B cell (primary cell): ENCODE measurements at regions not wholly inside any gene's neighbourhood (a gene's known extent, or its start where the extent isn't known, plus 50 kb on each side); places are given as distances from the start of the nearest gene placed in this dataset.
"Not testable (repeated sequence)": the region's sequence is repeated elsewhere in the genome, so short reads cannot be mapped to it uniquely, and the experiment has no call there.

Source experiments
- EZH2 ChIP-seq: IDR thresholded peaks from 2 replicates; pipeline ENCODE4 v1.6.1; 2012; ENCODE audit warnings: borderline replicate concordance, low read depth, mild to moderate bottlenecking, moderate library complexity, low read length; ENCODE audit not compliant: insufficient read depth, poor library complexity, severe bottlenecking
- TF ChIP-seq, protein P1 (sequence below): fragments of 200-600 bp; IDR thresholded peaks from one replicate; pipeline ENCODE4 v1.8.0; 2022; ENCODE audit warnings: antibody characterized with exemption, mild to moderate bottlenecking

DNA sequence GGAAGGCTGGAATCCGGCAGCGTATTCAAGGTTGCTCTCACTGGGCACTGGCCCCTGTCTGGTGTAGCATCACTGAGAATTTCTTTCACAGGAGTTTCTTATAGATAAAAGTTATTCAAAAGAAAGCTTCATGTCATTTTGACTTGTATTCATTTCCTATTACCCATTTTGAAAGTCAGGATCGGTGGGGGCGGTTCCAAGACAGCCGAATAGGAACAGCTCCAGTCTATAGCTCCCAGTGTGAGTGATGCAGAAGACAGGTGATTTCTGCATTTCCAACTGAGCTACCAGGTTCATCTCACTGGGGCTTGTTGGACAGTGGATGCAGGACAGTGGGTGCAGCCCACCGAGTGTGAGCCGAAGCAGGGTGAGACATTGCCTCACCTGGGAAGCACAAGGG is 51.5 kb upstream of the CDC42EP3 start:
- TF ChIP-seq EZH2, result not testable (repeated sequence)
- TF ChIP-seq, protein P1, sequence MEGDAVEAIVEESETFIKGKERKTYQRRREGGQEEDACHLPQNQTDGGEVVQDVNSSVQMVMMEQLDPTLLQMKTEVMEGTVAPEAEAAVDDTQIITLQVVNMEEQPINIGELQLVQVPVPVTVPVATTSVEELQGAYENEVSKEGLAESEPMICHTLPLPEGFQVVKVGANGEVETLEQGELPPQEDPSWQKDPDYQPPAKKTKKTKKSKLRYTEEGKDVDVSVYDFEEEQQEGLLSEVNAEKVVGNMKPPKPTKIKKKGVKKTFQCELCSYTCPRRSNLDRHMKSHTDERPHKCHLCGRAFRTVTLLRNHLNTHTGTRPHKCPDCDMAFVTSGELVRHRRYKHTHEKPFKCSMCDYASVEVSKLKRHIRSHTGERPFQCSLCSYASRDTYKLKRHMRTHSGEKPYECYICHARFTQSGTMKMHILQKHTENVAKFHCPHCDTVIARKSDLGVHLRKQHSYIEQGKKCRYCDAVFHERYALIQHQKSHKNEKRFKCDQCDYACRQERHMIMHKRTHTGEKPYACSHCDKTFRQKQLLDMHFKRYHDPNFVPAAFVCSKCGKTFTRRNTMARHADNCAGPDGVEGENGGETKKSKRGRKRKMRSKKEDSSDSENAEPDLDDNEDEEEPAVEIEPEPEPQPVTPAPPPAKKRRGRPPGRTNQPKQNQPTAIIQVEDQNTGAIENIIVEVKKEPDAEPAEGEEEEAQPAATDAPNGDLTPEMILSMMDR, result not testable (repeated sequence)
